ENCODE measurements at regions not wholly inside any gene's neighbourhood (a gene's known extent, or its start where the extent isn't known, plus 50 kb on each side); places are given as distances from the start of the nearest gene placed in this dataset.

GRCh38 chr15:62773369-62774165, 269.0 kb upstream of the TPM1 start:
- DNase-seq: no peak
- WGBS, 2 experiments (ENCODE audit: insufficient coverage in 1 of 2, insufficient read length in 1 of 2): 92 to 99% methylated on average over 10 to 12 of the region's 12 CpGs
- H3K9ac ChIP-seq (ENCODE audit: extremely low read depth, low read length, poor library complexity, severe bottlenecking): no peak overlapping the region
- H3K4me1 ChIP-seq (ENCODE audit: control insufficient read depth, insufficient read depth, low read length): peaks cover 3% of the 10 kb centered on the region
- no peak overlapping the region for H3K27ac ChIP-seq (ENCODE audit: low read depth, low read length)
- Mint-ChIP-seq H3K4me3 (no peak overlapping the region), H3K27me3 (ENCODE audit: insufficient read depth) (no peaks in the 10 kb centered on the region), H3K36me3 (ENCODE audit: low read depth) (peaks cover 76% of the 10 kb centered on the region), H3K27ac (no peak overlapping the region), H3K9me3 (no peaks in the 10 kb centered on the region), H3K4me1 (peaks cover 27% of the 10 kb centered on the region)
- no peaks in the 10 kb centered on the region for H3K27me3 ChIP-seq (ENCODE audit: control insufficient read depth, insufficient read depth, low read length, poor library complexity, severe bottlenecking)
- H3K4me3 ChIP-seq (ENCODE audit: low read length): no peak overlapping the region
- H3K36me3 ChIP-seq (ENCODE audit: control insufficient read depth, insufficient read depth, low read length): peaks cover 65% of the 10 kb centered on the region
- no peaks in the 10 kb centered on the region for H3K9me3 ChIP-seq (ENCODE audit: control insufficient read depth, low read length)
- no peak for TF ChIP-seq CTCF (conservative IDR thresholded peaks at IDR 0.05)

- H3K36me3 ChIP-seq (ENCODE audit: control insufficient read depth, insufficient read depth, low read length): peaks cover 63% of the 10 kb centered on the region
- H3K36me3 Mint-ChIP-seq (ENCODE audit: low read depth): peaks cover 83% of the 10 kb centered on the region
- no peaks in the 10 kb centered on the region for H3K27me3 ChIP-seq (ENCODE audit: control insufficient read depth, insufficient read depth, low read length, poor library complexity, severe bottlenecking)
- no peak overlapping the region for H3K4me3 ChIP-seq (ENCODE audit: low read length)
- H3K4me1 ChIP-seq (ENCODE audit: control insufficient read depth, insufficient read depth, low read length): peaks cover 3% of the 10 kb centered on the region
- no peaks in the 10 kb centered on the region for H3K27me3 Mint-ChIP-seq (ENCODE audit: insufficient read depth)
- no peak overlapping the region for H3K27ac ChIP-seq (ENCODE audit: low read depth, low read length)
- H3K4me1 Mint-ChIP-seq: peaks cover 27% of the 10 kb centered on the region
- H3K9me3 ChIP-seq (ENCODE audit: control insufficient read depth, low read length): no peaks in the 10 kb centered on the region
- H3K4me3 Mint-ChIP-seq: no peak overlapping the region
- WGBS, 2 experiments (ENCODE audit: insufficient coverage in 1 of 2, insufficient read length in 1 of 2): 41 to 60% methylated on average over 1 of the region's 1 CpG
- H3K9me3 Mint-ChIP-seq: no peaks in the 10 kb centered on the region
- H3K27ac Mint-ChIP-seq: no peak overlapping the region
- peak; percentile 80 for DNase-seq
- TF ChIP-seq CTCF (conservative IDR thresholded peaks at IDR 0.05): no peak
- H3K9ac ChIP-seq (ENCODE audit: extremely low read depth, low read length, poor library complexity, severe bottlenecking): no peak overlapping the region
Measured at GRCh38 chr15:62775932-62776331, 266.6 kb upstream of the TPM1 start.

GRCh38 chr15:62777671-62778070, 264.9 kb upstream of the TPM1 start:
- Histone ChIP-seq H3K27me3 (ENCODE audit: control insufficient read depth, insufficient read depth, low read length, poor library complexity, severe bottlenecking) (no peaks in the 10 kb centered on the region), H3K9me3 (ENCODE audit: control insufficient read depth, low read length) (no peaks in the 10 kb centered on the region), H3K4me1 (ENCODE audit: control insufficient read depth, insufficient read depth, low read length) (peaks cover 3% of the 10 kb centered on the region), H3K27ac (ENCODE audit: low read depth, low read length) (no peak overlapping the region), H3K9ac (ENCODE audit: extremely low read depth, low read length, poor library complexity, severe bottlenecking) (no peak overlapping the region), H3K36me3 (ENCODE audit: control insufficient read depth, insufficient read depth, low read length) (peaks cover 49% of the 10 kb centered on the region), H3K4me3 (ENCODE audit: low read length) (no peak overlapping the region)
- Mint-ChIP-seq H3K36me3 (ENCODE audit: low read depth) (peaks cover 81% of the 10 kb centered on the region), H3K9me3 (no peaks in the 10 kb centered on the region), H3K4me3 (no peak overlapping the region), H3K27me3 (ENCODE audit: insufficient read depth) (no peaks in the 10 kb centered on the region), H3K4me1 (peaks cover 33% of the 10 kb centered on the region), H3K27ac (no peak overlapping the region)
- DNase-seq: no peak
- TF ChIP-seq CTCF (conservative IDR thresholded peaks at IDR 0.05): no peak
- 88 to 96% methylated on average over 1 to 2 of the region's 2 CpGs for WGBS, 2 experiments (ENCODE audit: insufficient coverage in 1 of 2, insufficient read length in 1 of 2)

All from endodermal cell (in vitro differentiated cells).